GM19397 (cell line): ENCODE measurements at regions not wholly inside any gene's neighbourhood (a gene's known extent, or its start where the extent isn't known, plus 50 kb on each side); places are given as distances from the start of the nearest gene placed in this dataset.

ENCODE experiments used
- ATAC-seq: cut with Tn5 transposase; IDR thresholded peaks from one replicate; pipeline ENCODE4 v1.9.1; 2021; ENCODE audit warnings: mild to moderate bottlenecking, moderate library complexity; ENCODE audit not compliant: unreplicated experiment

GRCh38 chr12:125267114-125267513 lies 201.9 kb downstream of the AACS start:
- no peak for ATAC-seq

- ATAC-seq: no peak
These were observed 204.0 kb downstream of the AACS start for GRCh38 chr12:125269276-125269675.

GRCh38 chr12:125271892-125272291 lies 206.7 kb downstream of the AACS start:
- no peak for ATAC-seq

GRCh38 chr12:125272383-125272933 lies 207.2 kb downstream of the AACS start:
- no peak for ATAC-seq

- no peak for ATAC-seq
These were observed 211.3 kb downstream of the AACS start for GRCh38 chr12:125276567-125276966.

GRCh38 chr12:125280482-125281377 lies 215.5 kb downstream of the AACS start:
- ATAC-seq: no peak

- no peak for ATAC-seq
These were observed 217.7 kb downstream of the AACS start for GRCh38 chr12:125282921-125283320.

- ATAC-seq: no peak
These were observed 218.3 kb downstream of the AACS start for GRCh38 chr12:125283521-125283920.

GRCh38 chr12:125284087-125284486 lies 218.9 kb downstream of the AACS start:
- no peak for ATAC-seq

- no peak for ATAC-seq
These were observed 219.9 kb downstream of the AACS start for GRCh38 chr12:125284945-125285685.

- ATAC-seq: no peak
These were observed 220.9 kb downstream of the AACS start for GRCh38 chr12:125286005-125286727.

GRCh38 chr12:125287155-125287847 lies 222.1 kb downstream of the AACS start:
- ATAC-seq: no peak

GRCh38 chr12:125288931-125289928 lies 224.0 kb downstream of the AACS start:
- ATAC-seq: no peak

- no peak for ATAC-seq
These were observed 224.7 kb downstream of the AACS start for GRCh38 chr12:125289970-125290369.

GRCh38 chr12:125292700-125293099 lies 227.5 kb downstream of the AACS start:
- no peak for ATAC-seq

GRCh38 chr12:125295550-125295949 lies 230.3 kb downstream of the AACS start:
- no peak for ATAC-seq

- ATAC-seq: no peak
These were observed 231.5 kb downstream of the AACS start for GRCh38 chr12:125296701-125297100.

- ATAC-seq: no peak
These were observed 234.6 kb downstream of the AACS start for GRCh38 chr12:125299840-125300239.

GRCh38 chr12:125300249-125300648 lies 235.0 kb downstream of the AACS start:
- ATAC-seq: no peak
